ENCODE measurements at regions not wholly inside any gene's neighbourhood (a gene's known extent, or its start where the extent isn't known, plus 50 kb on each side); places are given as distances from the start of the nearest gene placed in this dataset.

DNA sequence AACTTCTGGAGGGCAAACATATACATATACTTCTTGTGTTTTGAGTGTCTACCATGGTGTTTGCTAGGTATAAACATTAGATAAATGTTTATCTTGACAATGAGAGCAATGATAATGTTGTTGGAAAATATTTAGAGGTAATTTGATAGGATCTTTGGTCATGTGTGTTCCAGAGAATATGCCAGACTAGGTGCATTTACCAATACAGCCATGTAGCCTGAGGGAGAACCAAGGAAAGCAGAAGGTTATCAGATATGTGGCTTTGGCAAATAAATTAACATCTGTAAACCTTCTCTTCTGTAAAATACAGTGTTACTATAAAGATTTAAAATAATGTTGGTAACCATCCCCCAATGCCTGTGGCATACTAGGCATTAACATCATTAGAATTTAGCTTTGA lies 226.8 kb downstream of the C11orf87 start:
- Mint-ChIP-seq H3K9me3 (no peaks in the 10 kb centered on the region), H3K27ac (no peak overlapping the region), H3K4me3 (no peak overlapping the region), H3K27me3 (ENCODE audit: insufficient read depth, low read depth, poor library complexity) (no peaks in the 10 kb centered on the region), H3K36me3 (ENCODE audit: low read depth) (no peaks in the 10 kb centered on the region), H3K4me1 (peaks cover 4% of the 10 kb centered on the region; the same call in 2 of the 3 replicates)
- TF ChIP-seq ZNF462 (CRISPR knock-in tag; IDR thresholded peaks at IDR 0.05) (no peak), NANOG (IDR thresholded peaks at IDR 0.05; ENCODE audit: borderline replicate concordance) (no peak), ZNF331 (CRISPR knock-in tag; IDR thresholded peaks at IDR 0.05; ENCODE audit: low read depth) (no peak), JUNB (IDR thresholded peaks at IDR 0.05; ENCODE audit: unreplicated experiment) (no peak), EZH2 (IDR thresholded peaks at IDR 0.05; ENCODE audit: low read depth, unreplicated experiment) (no peak), CTCF (conservative IDR thresholded peaks at IDR 0.05; ENCODE audit: low read depth in 2 of 2) (no peak), CREB1 (CRISPR knock-in tag; IDR thresholded peaks at IDR 0.05; ENCODE audit: low read depth) (no peak)
- no peak for ATAC-seq
- Histone ChIP-seq H3K9me2 (ENCODE audit: insufficient read depth) (0 out of 2 replicates have a peak, but pooled peaks cover 3% of the 10 kb centered on the region), H3K36me3 (ENCODE audit: insufficient read depth) (no peaks in the 10 kb centered on the region), H3K4me2 (no peak overlapping the region), H3K27ac (ENCODE audit: low read depth) (no peak overlapping the region), H3F3A (replicated peaks; ENCODE audit: low read depth) (no peaks in the 10 kb centered on the region), H3K79me2 (replicated peaks; ENCODE audit: insufficient read depth) (no peaks in the 10 kb centered on the region), H4K20me1 (replicated peaks; ENCODE audit: insufficient read depth) (no peaks in the 10 kb centered on the region), H2AFZ (no peak overlapping the region), H3K4me1 (ENCODE audit: insufficient read depth) (no peaks in the 10 kb centered on the region), H3K27me3 (ENCODE audit: insufficient read depth) (no peaks in the 10 kb centered on the region), H3K4me3 (no peak overlapping the region)
- DNase-seq (ENCODE audit: low spot score): no peak
